NCI-H2029 (cell line): ENCODE measurements at regions not wholly inside any gene's neighbourhood (a gene's known extent, or its start where the extent isn't known, plus 50 kb on each side); places are given as distances from the start of the nearest gene placed in this dataset.

Experiments used
- DNase-seq: peaks from one replicate; lab custom pipeline; 2025; lab: John Stamatoyannopoulos, UW

DNA sequence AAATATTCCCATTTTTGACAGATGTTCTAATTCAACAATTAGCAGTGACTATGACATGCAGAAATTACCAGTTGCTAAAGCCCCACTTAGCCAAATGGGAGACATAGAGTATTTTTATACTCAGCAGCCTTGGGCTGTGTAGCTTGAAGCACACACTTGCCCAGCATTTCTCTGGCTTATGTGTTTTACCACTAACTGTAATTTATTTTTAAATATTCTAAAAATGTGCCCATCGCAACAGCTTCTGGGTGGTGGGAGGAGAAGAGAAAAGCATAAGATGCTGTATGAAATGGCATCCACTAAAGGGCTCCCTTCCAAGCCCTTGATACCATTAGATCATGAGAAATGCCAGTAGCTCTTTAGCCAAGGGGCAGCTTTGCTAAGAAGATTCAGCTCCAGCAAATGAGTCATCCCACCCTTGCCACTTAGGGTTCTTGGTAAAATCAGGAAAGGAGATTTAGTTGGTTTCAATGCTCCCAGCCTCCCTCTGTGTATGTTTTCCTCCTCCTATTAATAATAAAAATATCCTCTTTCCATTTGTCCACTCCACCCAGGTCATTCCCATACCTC is 462.7 kb upstream of the DEPDC1 start:
- DNase-seq, result no peak

DNA sequence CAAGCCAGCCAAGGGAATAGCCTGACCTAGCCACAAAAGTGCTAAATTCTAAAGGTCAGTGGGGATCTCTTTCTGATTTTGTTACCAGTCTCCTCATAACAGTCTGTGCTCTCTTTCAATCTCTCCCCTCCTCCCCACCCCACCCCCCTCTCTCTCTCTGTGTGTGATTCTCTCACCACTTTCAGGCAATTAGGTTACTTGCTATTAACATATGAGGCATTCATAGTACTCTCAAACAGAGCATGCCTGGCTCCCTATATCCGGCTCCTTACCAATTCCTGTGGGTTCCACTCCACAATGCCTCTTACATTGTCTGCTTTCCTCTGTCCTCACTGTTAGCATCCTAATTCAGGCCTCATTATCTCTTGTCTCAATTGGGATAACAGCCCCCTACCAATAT is 464.3 kb upstream of the DEPDC1 start:
- DNase-seq, result no peak

DNA sequence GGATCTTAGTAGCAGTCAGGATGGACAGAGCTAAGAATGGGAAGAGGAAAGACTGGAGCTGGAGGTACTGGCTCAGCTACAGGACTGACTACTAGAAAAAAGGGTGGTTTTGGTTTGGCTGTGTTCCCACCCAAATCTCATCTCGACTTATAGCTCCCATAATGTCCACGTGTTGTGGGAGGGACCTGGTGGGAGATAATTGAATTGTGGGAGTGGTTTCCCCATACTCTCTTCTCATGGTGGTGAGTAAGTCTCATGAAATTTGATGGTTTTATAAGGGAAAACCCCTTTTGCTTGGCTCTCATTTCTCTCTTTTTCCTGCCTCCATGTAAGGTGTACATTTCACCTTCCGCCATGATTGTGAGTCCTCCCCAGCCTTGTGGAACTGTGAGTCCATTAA is 466.5 kb upstream of the DEPDC1 start:
- no peak for DNase-seq

DNA sequence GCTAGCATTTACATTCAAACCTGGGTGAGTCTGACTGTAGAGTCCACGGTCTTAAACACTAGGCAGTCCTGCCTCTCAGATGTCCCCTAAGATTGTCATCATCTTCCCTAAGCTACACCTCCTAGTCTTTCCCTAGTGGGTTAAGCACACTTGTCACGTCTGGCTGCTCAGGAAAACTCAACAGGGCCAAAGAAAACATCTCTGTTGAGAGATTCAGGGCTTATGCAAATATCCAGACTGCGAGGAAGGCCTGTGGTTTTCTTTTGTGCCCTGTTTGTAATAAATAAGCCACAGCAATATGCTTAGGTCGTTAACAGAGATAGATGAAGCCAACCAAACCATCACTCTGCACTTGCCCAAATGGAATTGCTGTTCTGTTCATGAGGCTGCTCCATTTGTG is 472.6 kb upstream of the DEPDC1 start:
- DNase-seq, result peak; percentile 60

DNA sequence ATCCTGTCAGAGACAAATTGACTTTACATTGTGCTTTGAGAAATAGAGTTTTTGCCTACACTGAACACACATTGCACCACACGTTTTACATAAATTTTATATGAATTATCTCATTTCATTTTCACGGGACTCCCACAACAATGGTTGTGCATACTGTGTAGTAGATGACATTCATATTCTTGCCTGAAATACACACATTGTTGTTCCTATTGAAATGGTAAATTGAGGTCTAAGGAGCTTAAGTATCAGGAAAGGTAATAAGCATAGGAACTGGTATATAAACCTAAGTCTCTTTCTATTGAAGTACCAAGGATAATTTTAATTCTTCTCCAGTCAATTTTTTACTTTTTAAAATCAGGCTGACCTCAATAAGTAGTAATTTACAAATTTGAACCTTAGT is 473.7 kb upstream of the DEPDC1 start:
- DNase-seq, result no peak

DNA sequence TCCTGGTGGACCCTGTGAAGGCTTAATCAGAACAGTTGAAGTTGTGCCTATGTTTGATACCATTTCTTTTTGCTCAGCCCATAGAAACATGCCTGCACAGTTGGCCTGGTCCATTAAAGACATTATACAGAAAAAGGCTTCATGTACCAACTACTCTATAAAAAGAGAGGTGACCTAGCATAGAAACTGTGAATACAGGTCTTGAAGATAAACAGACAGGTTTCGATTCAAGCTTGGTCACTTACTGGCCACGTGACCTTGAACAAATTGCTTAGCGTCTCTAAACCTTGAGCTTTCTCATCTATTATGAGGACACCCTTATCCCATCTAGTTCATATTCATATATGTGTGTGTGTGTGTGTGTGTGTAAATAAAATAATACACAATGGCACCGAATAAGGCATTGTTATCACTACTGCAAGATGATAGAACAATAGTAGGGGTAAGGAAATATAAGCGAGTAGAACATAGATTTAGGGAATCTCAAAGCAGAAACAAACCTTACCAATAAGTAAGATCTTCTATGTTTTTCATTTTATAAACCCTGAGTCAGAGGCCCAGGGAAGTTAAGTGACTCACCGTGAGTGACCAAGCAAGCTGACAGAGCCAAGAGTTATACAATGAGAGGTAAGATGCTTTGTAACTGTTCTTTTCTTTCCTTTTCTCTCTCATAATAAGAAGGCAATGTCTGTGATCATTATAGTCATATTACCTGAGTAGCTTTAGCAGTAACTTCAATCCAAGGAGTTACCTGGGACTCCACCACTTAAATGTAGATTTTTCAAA is 476.8 kb upstream of the DEPDC1 start:
- no peak for DNase-seq

DNA sequence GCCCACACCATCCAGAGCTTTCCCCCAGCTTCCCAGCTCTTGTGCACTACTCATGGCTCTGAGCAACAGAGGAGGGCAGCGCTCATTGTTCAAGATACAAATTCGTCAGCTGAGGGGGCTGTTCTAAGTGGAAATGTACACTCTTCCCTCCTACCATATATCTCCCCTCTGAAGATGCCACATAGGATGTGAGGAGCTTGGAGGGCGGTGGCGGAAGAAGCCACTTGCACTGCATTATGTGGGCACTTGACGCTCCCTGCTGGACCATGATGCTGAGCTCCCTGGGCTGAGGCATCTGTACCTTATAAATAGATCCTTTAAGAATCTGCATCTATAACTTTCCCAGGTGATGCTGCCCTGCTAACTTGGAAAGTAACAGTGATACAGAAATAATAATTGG is 477.6 kb upstream of the DEPDC1 start:
- no peak for DNase-seq

DNA sequence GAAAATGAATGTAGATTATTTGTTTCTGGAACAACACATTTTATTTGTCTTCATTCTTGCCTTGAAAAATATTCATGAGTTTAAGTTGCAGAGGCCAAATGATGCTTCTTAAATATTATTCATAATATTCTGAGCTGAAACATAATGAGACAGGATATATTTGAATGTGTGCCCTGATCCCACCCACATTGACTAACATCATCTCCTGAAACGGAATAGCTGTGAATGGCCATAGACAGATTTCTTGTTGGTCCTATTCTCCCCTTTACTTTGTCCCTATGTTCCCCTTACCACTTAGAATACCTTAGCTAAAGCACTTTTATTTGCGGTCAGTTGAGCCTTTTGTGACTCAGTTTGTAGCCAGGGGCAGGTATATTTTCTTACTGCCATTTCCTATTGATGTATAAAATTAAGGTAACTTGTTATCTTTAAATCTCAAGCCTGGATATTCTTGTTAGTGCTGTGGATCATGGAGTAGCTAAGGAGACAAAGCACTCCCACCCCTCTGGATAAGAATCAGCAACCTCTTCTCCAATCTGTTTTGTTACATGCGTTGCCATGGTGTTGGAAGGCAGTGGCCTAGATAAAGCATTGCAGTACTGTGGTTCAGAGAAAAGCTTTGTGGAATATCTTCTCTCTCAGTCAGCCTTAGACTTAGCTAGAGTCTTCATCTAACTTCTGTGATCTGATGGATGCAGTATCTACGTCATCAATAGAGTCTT is 478.5 kb upstream of the DEPDC1 start:
- DNase-seq, result peak; percentile 18

DNA sequence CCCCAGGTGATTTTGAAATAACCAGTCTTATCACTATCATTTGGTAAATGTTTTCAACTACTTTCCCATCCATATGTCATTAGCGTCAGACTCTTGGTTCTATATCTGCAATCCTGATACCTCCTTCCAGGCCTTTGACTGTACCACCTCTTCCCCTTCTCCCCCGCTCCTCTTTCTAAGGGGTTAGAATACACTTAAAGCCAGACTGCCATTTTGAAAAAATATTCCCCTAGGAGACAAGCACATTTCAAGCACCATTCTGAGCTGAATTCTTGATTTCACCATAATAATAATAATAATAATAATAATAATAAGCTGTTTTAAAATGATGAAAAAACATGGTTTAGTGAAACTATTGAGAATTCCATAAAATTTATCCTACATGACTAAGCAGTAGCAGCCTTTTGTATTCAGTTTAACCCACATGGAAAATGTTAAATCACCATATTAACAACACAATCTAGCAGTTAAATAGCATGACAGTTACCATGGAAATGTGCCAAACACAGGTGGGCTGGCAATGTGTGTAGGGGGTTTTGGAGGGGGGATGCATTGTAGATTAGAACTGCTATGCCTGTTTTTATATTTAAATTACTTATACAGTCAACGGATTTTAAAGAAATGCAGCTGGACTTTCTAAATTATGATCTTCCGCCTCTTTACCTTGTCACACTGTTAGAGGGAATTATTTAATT is 480.2 kb upstream of the DEPDC1 start:
- DNase-seq, result no peak

DNA sequence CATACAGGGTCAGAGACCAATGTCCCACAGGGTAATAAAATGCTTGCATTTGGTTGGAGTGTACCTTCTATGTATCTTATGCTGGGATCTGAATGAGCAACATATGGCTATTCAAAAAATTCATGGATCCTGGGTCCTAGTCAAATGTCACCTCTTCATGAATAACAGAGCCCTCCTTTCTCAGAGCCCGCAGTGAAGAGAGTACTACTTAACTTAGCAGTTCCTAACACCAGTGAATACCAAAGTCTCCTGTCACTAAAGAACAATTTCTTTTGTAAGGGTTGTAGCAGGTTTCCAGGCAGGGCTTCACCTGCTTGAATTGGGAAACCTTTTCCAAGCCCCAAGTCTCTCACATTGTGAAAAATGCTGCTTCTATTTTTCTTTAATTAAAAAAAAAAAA is 483.0 kb upstream of the DEPDC1 start:
- no peak for DNase-seq

DNA sequence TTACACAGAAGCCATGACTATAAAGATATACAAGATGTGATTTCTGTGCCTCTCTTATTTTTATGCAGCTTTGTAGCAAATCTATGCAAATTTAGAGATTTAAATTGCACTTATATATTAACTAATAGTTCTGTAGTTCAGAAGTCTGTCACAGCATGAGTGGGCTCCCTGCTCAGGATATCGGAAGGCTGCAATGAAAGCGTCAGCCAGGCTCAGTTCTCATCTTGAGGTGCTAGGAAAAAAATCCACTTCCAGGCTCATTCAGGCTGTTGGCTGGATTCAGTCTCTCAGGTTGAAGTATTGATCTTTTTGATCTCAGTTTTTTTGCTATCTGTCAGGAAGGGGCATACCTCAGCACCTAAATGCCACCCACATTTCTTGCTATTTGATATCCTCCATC is 487.4 kb upstream of the DEPDC1 start:
- DNase-seq, result no peak

DNA sequence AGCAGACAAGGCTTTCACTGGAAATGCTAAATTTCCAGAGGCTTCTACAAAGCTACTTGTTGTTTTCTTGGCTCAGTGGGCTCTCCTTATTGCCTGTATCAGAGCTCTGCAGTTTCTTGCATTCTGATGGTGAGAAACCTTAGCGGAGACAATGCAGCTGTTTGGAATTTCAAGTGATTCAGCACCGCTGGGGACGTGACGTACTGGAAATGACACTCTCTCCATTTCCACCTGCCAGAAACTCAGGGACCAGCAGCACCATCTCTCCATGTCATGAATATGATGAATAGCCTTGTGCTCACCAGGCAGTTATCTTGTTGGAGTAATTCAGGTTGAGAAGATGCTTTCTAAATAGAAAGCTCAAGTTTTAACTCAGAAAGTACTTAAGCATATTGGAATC is 497.2 kb upstream of the DEPDC1 start:
- DNase-seq, result no peak

DNA sequence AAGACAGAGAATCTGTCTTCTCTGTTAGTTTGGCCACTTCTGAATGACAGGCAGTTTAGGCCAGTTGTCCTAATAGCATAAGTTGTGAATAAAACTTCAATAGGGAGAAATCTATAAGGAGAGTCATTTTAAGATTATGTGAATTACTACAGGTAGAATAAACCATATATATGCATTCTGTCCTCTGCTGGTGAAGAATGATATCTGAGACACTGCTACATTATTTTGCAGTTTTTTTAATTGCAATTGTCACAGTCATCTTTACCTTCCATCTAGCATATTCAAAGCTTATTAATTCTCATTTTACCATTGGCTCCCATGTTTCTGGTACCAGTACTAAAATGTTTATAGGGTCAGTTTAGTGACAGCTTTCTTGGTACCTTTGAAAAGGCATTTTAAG is 519.6 kb upstream of the DEPDC1 start:
- no peak for DNase-seq

DNA sequence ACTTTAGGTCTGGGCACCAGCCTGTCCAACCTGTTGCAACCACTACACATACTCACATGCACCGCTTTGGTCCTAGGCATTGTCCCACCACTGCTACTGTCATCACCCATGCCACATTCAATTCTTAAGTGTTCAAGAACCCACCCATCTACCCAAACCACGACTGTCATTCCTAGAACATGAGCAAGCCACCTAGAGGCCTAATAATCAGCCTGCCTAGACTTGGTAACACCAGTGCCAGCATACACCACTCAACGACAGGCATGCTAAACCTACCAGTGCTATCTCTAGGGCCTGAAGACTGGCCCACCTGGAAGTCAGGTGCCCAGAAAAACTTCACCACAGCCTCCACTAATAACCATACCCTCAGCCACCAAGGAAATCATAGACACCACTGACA is 532.8 kb upstream of the DEPDC1 start:
- no peak for DNase-seq

DNA sequence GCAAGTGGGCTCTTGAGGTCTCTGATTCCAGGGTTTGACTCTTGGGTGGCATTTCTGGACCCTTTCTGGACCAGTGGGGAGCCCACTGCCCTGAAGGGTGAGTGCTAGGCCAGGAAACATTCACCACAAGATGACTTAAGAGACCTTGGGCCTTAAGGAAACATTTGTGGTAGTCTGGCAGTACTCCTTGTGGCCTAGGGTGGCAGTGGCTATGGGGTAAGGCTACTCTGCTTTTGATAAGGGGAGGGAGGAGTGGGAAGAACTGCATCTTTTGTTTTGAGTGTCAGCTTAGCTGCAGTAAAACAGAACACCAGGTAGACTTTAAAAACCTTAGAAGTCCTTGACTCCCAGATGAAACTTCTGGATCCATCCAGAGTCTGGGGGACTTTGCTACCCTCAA is 529.3 kb upstream of the LRRC7 start:
- no peak for DNase-seq

DNA sequence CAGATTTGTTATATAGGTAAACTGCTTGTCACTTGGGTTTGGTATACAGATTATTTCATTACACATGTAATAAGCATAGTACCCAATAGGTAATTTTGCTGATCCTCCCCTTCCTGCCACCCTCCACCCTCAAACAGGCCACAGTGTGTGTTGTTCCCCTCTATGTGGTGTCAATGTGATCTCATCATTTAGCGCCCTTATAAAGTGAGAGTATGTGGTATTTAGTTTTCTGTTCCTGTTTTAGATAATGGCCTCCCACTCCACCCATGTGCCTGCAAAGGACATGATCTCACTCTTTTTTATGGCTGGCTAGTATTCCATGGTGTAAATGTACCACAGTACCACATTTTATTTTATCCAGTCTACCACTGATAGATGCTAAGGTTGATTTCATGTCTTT is 522.1 kb upstream of the LRRC7 start:
- no peak for DNase-seq

DNA sequence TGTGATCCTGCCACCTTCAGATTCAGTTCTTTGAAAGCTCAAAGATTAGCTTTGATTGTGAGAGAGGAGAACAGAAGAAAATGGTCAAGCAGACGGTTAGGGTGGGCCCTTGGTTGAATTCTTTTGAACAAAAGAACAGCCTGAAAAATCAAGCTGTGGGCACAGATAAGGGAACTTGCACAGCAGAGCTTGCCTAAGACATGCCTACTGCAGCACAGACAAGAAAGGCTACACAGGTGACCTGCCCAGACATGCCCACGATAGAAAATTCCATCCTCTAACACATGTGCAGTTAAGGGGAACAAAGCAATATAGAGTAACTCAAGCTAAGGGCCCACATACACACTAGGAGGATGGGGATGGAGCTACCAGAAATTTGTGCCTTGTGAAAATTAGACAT is 512.5 kb upstream of the LRRC7 start:
- DNase-seq, result no peak

DNA sequence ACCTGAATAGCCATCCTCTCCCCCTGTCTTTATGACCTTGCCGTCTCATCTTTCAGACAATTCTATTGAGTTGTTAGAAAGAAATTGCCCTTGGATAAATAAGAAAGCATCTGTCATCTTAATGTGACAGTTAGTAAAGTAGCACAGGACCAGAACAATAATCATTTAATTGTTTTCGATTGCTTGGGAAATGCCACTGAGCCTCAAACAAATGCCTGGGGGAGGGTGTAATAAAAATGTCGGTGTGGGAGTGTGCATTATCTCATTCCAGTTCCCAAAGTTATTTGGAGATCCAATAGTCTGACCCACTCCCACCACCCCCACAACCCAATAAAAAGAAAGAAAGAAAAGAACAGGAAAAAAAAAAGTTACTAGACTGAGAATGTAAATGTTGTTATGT is 509.3 kb upstream of the LRRC7 start:
- DNase-seq, result no peak

DNA sequence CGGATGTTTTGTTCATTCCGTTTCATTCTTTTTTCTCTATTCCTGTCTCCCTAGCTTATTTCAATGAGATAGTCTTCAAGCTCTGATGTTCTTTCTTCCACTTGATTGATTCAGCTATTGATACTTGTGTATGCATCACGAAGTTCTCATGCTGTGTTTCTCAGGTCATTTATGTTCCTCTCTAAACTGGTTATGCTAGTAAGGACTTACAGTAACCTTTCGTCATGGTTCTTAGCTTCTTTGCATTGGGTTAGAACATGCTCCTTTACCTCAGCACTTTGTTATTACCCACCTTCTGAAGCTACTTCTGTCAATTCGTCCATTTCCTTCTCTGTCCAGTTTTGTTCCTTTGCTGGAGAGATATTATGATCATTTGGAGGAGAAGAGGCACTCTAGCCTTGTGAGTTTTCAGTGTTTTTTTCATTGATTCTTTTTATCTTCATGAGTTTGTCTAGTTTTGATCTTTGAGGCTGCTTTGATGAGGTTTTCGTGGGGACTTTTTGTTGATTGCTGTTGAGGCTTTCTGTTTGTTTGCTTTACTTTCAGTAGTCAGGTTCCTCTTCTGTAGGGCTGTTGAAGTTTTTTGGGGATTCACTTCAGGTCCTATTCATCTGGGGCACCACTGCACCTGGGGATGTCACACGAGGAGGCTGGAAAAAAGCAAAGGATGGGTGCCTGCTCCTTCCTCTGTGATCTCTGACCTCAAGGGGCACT is 496.9 kb upstream of the LRRC7 start:
- no peak for DNase-seq

DNA sequence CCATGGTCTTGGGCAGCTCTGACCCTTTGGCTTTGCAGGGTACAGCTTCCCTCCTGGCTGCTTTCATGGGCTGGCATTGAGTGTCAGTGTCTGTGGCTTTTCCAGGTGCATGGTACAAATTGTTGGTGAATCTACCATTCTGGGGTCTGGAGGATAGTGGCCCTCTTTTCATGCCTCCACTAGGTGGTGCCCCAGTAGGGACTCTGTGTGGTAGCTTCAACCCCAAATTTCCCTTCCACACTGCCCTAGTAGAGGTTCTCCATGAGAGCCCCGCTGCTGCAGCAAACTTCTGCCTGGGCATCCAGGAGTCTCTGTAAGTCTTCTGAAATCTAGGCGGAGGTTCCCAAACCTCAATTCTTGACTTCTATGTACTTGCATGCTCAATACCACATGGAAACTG is 494.5 kb upstream of the LRRC7 start:
- DNase-seq, result no peak

DNA sequence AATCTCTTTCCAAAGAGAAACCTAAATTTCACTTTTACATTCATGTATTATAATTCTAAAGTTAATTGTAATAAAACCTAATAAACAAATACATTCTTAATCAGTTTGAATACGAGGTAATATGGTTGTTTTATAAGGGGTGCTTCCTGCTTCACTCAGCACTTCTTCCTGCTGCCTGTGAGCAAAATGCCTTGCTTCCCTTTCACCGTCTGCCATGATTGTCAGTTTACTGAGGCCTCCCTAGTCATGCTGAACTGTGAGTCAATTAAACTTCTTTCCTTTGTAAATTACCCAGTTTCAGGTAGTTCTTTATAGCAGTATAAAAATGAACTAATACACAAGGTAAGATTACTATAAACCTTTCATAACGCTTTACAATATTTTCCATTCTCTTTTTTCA is 491.1 kb upstream of the LRRC7 start:
- no peak for DNase-seq

DNA sequence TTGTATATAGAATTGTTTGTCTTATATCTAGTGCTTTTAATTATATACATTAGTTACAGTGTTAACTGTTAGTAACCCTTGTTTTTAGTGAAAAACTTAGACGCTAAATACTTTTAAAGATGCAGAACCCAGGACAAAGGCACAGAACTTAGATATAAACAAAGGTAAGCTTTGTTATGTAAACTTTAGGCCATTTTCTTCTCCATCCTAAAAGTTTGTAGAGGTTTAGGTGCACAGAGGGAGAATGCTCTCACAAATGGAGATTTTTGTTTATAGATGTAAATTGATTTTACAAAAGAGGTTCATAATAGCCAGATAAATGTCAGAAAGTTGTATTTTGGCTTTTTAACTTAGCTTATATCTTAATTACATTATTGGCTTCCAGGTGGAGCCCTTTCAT is 490.5 kb upstream of the LRRC7 start:
- no peak for DNase-seq
